RPMI8226 (cell line): ENCODE measurements at regions not wholly inside any gene's neighbourhood (a gene's known extent, or its start where the extent isn't known, plus 50 kb on each side); places are given as distances from the start of the nearest gene placed in this dataset.

ENCODE experiments used
- DNase-seq: peaks from one replicate; pipeline ENCODE4 v3.0.0-alpha.2; 2015

DNA sequence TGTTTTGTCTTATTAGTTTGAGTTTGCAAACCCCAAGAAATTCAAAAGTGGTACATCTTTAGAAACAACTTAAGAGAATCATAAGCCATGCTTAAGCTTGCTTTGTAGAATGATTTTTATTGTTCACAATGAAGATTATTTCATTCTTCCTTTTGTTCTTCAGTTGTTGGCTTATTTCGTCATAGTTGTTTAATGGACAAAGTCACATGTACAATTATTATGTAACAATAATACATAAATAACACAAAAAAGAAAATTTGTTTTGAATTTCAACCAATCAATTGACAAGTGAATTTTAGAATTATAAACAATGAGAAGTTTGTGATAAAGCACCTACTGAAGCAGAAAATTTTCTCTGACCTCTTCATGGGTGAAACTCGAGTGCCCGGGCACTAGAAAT lies 111.8 kb upstream of the IGF1 start:
- no peak for DNase-seq

DNA sequence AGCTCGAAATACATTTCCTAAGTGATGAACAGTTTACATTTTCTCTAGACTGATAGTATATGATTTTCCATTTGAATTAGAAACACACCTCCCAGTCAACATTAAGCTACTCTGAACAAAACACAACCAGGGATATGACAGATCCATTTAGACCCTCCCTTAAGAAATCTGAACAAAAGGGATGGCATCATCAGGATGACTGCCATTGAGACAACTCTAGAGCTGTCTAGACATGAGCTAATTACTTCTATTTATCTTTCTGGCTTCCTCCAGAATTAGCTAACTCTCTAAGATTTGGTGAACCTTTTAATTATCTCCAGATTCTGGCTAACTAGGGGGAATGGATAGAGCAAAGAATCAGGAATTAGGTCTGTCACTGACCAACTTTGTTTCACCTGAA lies 92.9 kb upstream of the IGF1 start:
- no peak for DNase-seq

DNA sequence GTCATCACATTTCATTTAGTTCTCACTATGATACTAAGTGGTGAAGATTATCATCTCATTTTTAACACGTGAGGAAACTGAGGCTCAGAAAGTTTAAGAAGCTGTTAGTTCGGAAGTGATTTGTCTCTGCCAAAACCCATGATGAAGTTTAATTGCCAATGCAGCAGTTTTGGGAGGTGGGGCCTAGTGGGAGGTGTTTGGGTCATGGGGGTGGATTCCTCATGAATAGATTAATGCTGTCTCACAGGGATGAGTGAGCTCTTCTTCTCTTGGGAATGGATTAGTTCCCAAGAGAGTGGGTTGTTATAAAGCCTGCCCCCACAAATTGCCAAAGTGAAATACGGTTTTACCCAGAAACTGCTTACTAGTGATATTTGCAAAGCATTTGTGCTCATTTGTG lies 91.5 kb upstream of the IGF1 start:
- no peak for DNase-seq

DNA sequence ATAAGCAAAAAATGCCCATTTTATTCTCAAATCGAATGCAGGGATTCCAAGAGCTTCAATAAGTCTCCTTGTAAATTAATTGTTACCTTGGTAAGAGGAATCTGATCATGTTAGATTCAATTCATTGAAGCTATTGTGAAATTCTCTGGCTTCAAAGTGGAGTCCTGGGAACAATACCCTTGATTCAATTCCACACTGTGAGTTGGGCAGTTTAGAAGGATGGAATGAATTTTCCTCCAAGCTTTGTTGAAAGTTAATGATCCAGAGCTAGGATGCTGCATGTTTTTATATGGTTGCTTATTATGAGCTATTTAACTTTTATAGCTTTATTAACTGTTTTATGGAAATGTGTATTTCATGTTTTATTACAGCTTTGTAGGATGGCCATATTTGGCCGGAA lies 89.9 kb upstream of the IGF1 start:
- no peak for DNase-seq

DNA sequence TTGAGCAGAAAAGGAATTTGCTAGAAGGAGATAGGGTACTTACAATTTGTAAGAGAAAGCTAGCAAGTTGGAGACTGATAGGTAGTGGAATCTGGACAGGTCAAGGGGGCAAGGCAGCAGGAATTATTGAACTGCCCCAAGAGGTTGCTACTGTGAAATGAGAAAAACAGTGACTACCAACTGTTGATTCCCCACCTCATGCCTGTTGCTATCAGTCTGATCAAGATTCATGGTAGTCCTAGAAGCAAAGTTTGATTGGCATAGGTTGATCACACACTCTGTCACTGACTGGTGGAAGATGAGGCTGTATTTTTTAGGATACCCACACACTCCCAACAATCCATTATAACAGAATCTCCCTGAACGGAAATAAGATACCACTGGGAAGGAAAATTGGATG lies 89.4 kb upstream of the IGF1 start:
- no peak for DNase-seq

DNA sequence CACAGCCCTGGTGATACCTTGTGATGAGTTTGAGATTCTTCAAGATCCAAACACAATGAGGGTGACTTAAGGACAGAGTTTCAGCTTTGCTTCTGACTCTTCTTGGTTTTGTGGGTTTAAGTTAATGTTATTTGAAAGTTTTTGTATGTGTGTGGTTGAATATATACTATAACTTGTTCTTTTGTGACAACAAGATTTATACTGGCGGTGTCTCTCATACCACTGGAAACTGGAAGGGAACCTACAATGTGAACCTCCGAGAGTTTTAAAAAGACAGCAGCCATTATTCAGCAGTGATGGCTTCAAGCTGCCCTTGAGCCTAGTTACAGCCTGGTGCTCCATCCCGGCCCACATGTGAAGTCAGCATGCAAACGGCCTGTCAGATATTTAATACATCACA lies 87.9 kb upstream of the IGF1 start:
- DNase-seq: no peak

DNA sequence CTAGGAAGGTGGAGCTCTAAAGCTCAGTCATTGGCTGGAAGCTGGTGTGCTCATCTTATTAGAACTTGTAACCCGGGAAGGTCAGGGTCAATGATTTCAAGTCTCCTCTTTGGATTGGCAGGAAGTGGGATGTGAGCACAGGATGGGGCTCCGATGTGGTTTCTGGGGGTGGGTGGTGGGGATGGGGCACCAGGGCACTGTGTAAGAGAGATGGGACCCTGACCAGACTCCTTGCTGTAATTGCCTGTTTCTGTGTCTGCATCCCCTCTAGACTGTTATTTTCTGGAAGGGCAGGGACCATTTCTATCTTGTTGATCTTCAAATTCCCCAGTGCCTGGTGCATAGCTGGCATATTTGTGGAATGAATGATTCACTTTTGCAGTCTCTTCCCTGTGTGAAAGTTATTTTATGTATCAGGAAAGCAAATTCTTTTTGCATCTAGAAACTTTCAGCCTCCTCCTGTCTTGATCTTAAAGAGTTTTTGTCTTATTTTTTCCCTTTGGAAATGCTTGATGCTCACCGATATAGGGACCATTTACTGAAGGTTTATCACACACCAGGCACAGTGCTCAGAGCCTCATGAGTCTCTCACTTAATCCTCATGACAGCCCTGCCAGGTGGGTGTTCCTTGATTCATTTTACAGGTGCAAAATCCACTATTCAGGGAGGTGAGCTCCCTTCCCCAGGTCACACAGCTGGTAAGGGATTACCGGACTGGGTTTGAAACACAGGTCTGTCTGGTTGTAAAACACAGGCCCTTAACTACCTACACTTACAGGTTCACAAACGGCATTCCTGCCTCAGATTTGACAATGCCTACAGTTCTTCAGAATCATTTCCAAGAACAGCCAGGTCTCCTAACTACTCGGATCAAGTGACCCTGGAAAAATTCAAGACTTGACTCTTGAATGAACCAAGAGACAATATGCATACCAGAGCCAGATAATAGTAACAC lies 86.9 kb upstream of the IGF1 start:
- DNase-seq: no peak

DNA sequence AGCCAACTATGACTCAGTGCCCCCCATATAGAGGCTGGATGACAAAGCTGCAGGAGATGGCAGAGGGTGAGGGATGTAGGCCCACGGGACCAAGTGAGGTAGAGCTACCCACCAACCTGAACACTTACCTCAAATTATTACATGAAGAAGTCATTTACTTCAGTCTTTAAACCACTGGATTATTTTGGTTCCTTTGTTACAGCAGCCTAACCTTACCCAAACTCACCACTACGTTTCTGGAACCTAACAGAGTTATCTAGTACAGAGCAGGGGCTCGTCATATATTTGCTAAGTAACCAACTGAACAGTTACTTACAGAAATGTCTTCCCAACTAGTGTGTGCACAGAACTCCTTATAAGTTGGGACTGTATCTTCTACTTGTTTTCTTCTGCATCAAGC lies 85.2 kb upstream of the IGF1 start:
- DNase-seq: no peak

DNA sequence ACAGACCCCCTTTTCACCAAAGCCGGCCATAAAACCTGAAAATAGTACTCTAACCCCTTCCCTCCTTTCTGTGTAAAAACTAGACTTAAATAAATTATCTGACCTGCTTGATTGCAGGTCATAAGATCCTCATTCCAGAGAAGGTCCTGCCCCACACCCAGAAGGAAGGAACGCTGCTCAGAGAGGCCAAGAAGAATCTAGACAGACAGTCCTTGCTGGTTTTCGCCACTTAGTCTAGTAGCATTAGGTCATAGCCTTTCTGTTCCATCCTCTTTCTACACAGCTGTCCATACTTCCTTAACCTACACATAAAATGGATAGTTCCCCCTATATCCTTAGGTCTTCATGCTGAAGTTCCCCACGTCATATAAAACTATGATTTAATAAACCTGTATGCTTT lies 83.7 kb upstream of the IGF1 start:
- no peak for DNase-seq

DNA sequence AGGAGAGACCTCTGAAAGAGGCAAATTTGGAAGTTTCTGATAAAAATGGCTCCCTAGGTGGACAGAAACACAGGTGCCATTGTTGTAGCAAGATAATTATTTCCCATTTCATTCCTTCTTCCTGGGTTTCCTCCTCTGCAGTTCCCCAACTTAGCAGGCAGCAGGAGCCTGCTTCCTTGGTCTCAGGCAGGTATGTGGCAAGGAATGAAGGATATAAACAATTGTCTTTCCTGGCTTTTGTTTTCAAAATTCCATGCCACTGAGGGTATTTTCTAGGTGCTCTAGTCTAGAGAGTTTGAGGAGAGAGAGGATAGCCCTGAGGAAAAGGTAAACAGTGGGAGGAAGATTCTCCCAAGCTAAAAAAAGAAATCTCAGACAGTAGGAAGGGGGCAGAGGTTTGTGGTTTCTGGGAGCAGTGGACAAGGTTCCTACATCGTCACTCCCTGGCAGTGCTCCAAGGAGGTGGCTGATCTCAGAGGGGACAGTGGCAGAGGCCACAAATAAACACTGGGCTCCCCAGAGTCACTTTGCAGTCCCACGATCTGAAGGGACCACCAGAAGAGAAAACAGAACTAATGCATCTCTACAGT lies 82.6 kb upstream of the IGF1 start:
- no peak for DNase-seq

DNA sequence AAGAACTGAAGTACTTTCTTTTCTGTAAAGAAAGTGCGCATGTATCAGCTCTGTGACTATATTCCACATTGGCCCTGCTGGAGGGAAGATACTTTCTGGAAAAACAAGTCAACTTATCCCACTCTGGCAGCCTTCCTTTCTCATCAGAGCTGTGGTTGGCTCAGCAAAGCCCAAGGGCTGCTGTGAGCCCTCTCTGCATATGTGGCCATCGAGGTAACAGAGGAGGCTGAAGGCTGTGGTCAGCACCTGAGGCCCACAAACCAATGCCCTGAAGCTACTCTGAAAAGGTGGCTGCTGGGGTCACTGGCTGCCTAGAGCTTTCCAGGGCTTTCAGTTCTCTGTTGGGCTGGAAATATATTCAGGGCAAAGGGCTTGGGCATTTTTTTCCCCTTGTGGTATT lies 70.8 kb upstream of the IGF1 start:
- no peak for DNase-seq

DNA sequence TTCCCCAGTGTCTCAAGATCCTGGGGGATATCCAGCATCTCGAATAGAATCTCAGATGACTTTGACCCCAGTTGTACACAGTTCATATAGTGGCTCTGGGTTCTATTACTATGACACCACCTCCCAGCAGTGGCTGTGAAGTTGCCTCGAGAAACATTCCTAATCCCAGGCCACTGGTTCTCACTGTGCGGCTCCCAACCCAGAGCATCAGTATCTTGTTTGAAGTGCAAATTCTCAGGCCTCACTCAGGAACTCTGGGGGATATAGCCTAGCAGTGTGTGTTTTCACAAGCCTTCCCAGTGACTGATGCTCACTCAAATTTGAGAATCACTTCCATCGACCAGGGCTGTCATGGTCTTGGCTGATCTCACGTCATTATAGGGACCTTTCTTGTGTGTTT lies 69.3 kb upstream of the IGF1 start:
- no peak for DNase-seq

DNA sequence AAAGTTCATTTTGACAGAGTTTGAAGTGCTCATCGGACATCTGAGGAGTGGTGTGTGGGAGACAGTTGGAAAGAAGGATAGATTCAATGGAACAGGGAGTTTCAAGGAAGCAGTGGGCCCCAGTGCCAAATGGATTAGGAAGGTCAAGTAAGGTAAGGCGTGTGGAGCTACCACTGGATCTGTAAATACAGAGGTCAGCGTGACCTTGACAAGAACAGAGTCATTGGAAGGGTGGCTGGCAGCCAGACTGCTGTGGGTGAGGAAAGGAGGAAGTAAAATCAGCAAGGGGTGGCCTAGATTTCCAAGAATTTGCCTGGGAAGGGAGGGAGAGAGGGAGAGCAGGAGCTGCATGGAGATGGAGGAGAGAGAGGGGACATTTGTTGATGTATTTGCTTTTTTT lies 68.2 kb upstream of the IGF1 start:
- no peak for DNase-seq

DNA sequence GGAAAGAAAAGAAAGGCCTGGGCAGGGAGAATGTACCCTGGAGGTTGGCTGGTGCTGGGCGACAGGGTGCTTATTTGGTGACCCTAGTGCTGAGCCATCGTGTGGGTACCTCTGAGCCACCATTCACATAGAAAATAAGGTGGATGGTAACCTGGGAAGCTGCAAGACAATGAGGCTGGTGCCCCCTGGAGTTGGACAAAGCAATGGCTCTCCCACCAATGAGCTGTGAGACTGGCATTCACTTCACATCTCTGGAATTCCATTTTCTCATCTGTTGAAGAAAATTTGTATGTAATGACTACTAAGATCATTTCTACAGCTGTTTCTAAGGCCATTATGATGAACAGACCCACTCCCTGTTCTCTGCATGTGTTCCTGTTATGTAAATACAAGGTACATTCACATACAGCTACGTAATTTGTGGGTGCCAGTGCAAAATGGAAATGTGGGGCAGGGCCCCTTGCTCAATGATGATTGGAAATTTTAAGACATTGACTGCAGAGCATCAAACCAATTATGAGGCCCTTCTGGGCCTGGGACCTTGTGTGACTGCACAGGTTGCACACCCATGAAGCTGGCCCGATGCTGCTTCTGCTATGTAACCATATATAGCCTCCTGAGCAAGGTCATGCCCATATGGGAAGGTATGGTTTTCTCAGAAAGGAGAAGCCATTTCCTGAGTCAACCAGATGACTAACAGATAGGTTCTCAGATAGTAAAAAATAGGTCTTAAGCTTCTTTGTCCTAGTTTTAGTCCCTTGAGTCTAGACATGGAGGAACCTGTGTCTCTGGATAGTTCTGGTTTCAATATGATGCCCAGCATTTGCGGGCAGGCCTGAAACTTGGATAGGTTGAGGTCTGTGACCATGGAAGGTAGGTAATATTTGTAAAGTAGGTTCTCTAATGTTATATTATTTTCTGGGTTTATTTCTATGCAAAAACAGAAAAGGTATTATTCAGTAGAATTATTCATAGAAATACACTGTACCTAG lies 63.4 kb upstream of the IGF1 start:
- peak; percentile 8 for DNase-seq

DNA sequence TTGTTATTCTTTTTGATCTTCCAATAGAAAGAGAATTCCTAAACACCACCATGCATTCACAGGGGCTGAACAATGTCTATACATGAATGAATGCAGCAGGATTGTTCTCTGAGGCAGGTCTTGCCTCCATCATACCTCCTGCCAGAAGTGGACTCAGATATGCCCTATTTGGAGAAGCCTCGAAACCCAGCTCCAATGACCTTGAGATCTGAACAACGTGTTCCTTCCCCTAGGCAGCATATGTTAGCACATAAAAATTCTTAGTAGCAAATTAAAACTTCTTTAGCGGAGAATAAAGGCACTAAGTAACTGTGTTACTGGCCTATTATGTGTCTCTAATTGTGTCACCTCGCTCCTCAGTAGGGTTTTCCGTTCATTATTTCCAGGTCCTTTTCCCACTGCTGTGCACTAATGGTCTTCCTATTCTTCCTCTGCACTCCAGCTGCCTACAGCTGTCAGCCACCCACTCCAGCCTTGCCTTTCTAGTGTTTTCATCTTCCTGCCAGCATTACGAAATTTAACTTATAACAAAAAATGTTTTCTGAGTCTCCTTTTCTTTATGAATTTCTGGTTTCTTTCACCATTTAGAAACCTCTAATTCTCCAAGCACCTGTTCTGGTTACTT lies 62.6 kb upstream of the IGF1 start:
- no peak for DNase-seq

DNA sequence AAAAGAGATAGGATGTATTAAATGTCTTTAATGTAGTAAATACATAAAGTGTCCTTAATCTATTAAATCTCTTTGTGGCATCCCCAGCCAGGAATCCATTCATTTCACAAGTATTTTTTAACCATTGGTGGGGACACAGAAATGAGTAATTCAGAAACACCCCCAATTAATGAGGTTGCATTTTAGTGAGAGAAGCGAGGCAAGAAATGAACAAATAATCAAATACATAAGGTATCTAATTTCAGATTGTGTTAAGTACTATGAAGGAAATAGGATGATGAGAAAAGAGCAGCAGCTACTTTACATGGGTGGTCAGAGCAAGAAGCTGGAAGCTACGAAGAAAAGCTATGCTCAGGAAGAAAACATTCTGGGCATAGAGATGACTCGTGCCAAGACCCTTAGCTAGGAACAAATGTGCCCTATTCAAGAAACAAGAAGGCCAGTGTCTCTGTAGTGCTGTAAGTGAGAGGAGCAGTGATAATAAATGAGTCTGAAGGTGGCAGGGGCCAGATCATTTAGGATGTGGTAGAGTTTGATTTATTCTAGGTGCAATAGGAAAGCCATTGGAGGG lies 60.5 kb upstream of the IGF1 start:
- no peak for DNase-seq

DNA sequence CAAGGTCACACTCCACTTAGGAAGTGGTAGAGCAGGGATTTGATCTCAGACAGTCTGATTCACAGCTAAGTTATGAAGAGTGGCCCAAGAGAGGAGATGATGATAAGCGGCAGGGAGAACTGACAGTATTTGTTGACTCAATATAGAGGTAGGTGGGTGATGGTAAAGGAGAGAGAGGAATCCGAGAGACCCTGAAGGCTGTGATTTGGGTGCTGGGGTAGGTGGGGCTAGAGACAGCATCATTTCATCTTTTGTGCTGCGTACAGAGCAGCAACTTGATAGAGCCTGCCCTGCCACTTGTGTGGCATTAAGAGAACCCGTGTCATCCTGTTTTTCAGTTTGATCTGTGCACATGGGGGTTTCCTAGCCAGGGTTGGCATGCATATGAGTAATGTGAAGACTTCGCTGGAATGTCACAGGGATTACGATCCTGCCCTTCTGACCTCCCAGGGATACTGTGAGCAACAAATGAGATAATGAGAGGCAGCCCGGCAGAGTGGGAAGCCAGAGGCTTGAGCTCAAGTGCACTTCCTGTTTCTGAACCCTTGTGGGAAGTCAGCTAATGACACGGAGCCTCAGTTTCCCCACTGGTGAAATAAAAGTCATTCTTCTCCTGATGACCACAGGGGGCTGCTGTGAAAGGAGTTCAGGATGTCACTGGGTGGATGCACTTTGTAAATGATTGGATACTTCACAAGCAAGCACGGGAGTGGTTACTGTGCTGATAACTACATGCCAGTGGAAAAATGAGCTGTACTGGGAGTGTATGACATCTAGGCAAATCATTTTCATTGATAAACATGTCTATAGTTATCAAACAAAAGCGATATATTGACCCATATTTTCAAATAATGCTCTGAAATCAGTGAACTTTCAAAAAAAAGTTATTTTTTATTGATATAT lies 59.5 kb upstream of the IGF1 start:
- DNase-seq: no peak

DNA sequence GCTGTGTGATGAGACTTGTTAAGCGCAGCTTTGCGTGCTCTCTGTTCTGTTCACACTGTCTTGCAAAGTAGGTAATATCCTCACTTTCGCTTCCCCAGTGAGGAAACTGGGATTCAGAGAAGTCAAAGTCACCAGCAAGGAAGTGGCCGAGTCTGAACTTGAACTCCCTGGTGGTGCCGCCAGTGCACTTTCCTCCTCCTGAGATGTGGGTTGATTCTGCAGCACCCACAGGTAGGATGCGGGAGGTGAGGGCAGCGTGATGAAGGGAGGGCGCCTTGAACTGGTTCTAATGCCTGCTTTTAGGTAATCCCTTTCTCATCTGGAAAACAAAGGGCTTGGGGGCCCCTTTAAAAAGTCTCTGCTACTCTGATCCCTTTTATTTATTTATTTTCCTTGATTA lies 54.9 kb upstream of the IGF1 start:
- DNase-seq: no peak

DNA sequence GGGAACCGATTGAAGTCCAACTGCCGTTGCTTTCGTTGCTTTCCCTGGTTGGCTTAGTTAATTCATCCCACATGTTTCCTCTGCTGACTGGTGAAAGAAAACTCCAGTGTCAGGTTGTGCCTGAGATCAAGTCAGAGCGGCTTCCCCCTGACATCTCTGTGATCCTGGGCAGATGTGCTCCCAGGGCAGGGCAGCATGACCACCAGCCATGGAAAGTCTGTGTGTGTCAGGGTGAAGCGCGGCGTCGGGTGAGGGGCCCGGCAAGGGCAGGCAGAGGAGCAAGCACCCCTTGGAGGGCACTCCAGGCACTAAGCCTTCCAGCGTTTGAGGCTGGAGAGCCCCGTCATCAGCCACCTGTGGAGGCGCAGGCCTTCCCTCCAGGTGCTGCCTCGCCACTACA lies 54.5 kb upstream of the IGF1 start:
- DNase-seq: no peak

DNA sequence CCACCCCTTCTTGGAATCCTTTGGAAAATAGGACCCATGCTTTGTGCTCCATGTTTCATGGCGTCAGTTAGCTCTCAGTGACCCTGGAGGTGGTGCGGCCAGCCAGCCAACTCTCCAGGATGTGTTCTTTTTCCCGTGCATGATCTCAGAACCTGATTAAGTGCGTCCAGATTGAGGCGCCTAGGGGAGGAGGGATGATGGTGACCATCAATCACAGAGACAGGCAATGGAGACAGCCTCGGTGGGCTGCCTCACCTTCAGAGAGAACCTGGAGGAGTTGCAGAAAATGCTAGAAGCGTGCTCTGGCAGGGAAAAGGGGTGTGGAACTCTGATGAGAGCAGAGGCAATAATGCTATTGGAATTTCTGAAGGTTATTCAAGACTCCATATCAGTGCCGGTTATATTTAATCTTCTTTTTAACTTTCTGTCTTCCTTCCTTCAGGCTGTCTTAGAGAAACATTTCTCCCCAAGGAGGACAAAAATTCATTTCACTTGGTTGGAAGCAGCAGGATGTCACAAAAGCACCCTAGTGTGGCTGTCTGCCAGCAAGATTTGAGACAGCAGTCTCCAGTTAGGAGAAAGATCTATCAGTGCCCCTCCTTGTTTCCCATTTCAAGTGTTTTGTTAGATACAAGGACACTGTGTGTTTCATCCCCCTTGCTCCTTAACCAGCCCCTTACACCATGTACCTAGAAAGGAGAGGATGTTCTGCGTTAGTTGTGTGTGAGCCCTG lies 53.3 kb upstream of the IGF1 start:
- DNase-seq: no peak
